SIG-M5 treated with dmso at 0.1 percent for 504 hours (cell line): ENCODE measurements at regions not wholly inside any gene's neighbourhood (a gene's known extent, or its start where the extent isn't known, plus 50 kb on each side); places are given as distances from the start of the nearest gene placed in this dataset.
"Not testable (repeated sequence)": the region's sequence is repeated elsewhere in the genome, so short reads cannot be mapped to it uniquely, and the experiment has no call there.

ENCODE experiments used
- DNase-seq: peaks from one replicate; lab custom pipeline; 2025; ENCODE audit not compliant: unreplicated experiment; lab: John Stamatoyannopoulos, UW

DNA sequence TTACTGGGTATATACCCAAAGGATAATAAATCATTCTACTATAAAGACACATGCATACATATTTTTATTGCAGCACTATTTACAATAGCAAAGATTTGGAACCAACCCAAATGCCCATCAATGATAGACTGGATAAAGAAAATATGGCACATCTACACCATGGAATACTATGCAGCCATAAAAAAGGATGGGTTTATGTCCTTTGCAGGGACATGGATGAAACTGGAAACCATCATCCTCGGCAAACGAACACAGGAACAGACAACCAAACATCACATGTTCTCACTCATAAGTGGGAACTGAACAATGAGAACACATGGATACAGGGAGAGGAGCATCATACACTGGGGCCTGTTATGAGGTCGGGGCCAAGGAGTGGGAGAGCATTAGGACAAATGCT, 665.0 kb upstream of the KCNMB2 start:
- not testable (repeated sequence) for DNase-seq

GRCh38 chr3:177878192-177878591, 658.0 kb upstream of the KCNMB2 start:
- DNase-seq = no peak

- DNase-seq = no peak
Observed at GRCh38 chr3:177878957-177879356, 657.3 kb upstream of the KCNMB2 start.

- DNase-seq = no peak
Observed at GRCh38 chr3:177881351-177881750, 654.9 kb upstream of the KCNMB2 start.

GRCh38 chr3:177882124-177882648, 654.0 kb upstream of the KCNMB2 start:
- DNase-seq = no peak

DNA sequence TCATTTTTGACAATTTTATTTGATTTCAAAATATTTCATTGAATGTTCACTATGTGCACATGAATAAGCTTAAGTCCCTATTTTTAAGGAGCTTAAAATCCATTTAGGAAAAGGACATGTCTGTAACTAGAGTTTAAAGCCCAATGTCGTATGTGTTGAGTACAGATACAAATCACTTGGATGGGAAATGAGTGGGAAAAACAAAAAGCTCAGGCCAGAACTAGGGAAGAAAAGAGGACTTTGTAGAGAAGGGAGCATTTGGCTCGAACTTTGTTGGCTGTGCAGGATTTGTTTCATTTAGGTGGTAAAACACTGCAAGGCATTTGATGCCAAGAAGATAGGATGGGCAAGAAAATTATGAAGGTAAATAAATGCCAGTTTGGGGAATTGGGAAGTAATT, 653.1 kb upstream of the KCNMB2 start:
- DNase-seq = no peak

- no peak for DNase-seq
Observed at GRCh38 chr3:177883957-177884356, 652.3 kb upstream of the KCNMB2 start.

- no peak for DNase-seq
Observed at GRCh38 chr3:177885063-177885462, 651.2 kb upstream of the KCNMB2 start.

GRCh38 chr3:177886501-177886900, 649.7 kb upstream of the KCNMB2 start:
- DNase-seq = no peak

DNA sequence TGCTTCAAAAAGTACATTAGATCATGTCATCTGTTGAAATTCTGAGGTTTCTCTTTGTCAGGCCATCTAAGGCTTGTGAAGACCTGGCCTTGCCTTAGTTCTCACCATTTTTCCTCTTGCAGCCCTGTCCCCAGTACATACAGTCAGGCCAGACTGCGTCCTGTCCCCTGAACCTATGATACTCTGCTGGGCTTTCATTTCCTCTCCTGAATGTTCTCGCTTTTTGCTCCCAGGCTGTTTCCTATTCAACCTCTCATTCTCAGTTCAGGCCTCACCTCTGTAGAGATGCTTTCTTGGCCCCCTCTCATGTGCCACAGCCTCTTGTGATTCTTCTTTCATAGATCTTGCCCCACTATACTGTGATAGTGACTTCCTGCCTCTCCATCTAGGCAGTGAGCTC, 648.8 kb upstream of the KCNMB2 start:
- DNase-seq = no peak

DNA sequence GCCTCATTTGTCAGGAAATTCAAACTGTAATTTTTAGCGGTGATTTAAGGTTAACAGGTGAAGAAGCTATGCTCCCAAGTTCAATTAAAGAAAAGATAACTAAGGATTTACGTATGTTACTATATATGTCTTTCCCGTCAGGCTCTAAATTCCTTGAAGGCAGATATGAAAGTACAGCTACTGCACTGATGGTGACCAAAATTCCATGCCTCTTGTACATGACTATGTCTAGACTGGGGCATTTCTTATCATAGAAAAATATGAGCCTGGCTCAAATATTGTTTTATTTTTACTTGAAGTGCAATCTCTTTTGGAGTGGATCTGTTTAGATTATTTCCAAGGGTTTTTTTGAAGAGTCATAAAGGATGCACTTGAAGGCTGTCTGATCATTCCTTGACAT, 647.1 kb upstream of the KCNMB2 start:
- DNase-seq = no peak

- DNase-seq = no peak
Observed at GRCh38 chr3:177889652-177890358, 646.4 kb upstream of the KCNMB2 start.

- no peak for DNase-seq
Observed at GRCh38 chr3:177890359-177890683, 645.9 kb upstream of the KCNMB2 start.

GRCh38 chr3:177891569-177891968, 644.7 kb upstream of the KCNMB2 start:
- not testable (repeated sequence) for DNase-seq

DNA sequence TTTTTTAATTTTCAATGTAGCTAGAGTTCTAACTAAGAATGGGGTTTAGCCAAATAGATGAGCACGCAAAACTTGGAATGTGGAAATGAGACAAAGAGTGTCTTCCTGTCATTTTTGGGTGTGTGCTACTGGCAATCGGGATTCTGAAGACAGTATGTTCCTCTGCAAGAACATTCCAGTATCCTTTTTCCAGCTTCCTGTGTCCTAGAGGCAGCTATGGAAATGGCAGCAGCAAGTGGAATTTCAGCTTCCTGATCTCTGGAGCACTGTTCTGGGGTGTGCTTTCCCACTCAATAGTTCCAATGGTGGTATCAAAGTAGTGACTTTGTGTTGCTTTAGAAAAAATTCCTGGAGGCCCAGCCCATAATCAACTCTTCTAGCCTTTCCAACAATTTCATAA, 642.9 kb upstream of the KCNMB2 start:
- DNase-seq = no peak

GRCh38 chr3:177894081-177894728, 642.0 kb upstream of the KCNMB2 start:
- DNase-seq = no peak

- DNase-seq = no peak
Observed at GRCh38 chr3:177898185-177898584, 638.1 kb upstream of the KCNMB2 start.

DNA sequence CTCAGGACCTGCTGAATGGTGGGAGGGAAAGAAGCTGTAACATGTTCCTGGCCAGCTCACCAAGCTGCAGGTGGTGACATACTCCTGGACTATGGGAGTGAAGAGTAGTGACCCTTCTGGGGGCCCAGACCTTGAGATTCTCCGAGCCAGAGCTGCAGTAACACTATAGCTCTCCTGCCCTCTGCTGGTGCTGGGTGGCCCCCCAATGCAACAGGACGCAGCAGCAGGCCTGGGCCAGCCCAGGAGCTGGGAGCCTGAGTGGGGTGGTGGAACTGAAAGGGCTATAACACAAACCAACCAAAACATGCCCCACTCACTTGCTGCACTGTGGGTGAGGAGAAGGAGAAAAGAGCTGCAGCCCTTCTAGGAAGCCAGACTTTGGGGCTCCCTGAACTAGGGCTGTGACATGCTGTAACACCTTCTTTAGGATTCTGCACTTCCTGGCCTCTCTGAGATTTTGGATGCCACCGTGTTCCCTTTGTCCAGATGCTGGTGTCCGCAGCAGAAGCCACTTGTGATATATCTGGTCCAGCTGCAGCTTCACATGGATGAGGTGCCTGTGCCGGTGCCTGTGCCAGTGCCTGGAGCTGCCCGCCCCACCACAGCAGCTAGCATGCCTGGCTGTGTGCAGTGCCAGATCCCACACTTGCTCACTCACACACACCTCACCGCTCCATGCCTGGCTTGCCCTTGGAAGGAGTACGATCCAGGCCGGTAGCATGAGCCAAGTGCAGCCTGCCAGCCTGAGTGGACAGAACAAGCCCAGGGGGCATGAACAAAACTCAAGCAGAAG, 636.8 kb upstream of the KCNMB2 start:
- no peak for DNase-seq

DNA sequence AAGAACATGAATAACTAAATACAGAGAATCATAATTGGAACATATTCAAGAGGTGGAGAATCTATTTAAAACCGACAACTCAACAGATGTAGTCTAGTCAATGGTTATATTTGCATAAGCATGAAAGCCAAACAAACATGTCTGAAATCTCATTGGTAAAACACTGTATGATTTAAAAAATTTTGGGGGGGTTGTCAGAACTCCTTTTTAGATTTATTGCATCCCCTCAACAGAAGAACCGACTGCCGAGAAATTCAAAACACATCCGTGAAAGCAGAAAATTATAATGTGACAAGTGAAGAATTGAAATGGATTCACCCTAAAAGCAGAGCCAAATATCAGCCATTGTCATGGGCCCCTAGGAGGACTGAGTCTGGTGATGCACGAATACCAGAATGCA, 633.4 kb upstream of the KCNMB2 start:
- DNase-seq = no peak

GRCh38 chr3:177904621-177905020, 631.6 kb upstream of the KCNMB2 start:
- no peak for DNase-seq

DNA sequence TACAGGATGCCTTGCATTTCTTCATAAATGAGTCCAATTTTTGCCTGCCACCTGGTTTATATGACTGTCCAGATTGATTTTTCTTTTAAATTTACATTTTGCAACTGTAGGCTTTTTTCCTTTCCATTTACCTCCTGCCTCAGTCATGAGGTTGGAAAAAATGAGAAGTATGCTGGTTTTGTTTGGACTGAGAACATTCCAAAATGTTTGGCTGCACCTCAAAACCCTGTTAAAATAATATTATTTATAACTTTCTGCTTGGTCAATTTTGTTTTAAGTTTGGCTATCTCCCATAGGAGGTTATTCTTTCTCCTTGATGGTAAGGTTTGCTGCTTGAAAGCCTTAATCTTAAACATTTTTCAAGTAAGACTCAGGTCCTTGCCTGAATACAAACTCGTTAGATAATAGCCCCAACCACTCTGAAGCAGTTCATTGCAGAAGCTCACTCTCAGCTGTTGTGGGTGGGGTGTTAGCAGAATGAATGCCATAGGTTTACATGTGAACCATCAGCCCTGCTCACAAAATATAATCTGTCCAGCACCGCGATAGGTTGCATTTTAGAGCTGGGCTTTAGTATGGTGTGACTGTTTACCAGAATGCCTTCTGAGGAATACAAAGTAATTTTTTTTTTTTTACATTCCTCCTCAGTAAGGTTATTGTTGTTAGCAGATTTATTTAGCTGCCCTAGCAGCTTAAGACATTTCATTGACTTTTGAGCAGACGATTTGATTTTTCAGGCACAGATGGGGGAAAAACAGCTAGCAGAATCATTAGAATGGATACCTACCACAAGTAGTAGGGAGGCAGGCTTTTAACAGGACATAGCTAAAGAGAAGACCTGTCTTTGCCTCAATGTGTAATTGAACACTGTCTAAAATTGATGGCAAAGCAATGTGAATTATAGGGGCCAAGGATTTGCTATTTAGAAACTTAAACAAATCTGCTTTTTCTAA, 630.8 kb upstream of the KCNMB2 start:
- no peak for DNase-seq
